ENCODE measurements at regions not wholly inside any gene's neighbourhood (a gene's known extent, or its start where the extent isn't known, plus 50 kb on each side); places are given as distances from the start of the nearest gene placed in this dataset.
"Not testable (repeated sequence)": the region's sequence is repeated elsewhere in the genome, so short reads cannot be mapped to it uniquely, and the experiment has no call there.

DNA sequence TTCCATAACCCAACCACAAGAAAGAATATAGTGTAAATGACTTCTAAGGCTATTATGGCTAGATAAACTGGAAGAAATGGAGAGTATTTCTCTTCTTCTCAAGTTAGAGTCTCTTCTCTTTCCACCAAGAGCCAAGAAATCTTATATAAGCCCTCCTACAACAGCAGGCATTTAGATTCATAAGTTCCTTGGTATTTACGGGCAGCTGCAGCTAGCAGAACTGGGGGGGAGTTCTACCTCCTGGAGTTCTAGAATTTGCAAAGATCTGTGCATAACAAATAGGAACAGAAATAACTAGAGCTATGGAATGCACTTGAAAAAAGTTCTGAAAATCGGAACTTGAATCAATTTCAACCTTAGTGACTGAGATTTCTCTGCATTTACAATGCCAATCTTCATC, 715.2 kb upstream of the GRM3 start:
- intact Hi-C loops (cut with DNase I): no loop called here
- DNase-seq (ENCODE audit: low spot score): no peak

DNA sequence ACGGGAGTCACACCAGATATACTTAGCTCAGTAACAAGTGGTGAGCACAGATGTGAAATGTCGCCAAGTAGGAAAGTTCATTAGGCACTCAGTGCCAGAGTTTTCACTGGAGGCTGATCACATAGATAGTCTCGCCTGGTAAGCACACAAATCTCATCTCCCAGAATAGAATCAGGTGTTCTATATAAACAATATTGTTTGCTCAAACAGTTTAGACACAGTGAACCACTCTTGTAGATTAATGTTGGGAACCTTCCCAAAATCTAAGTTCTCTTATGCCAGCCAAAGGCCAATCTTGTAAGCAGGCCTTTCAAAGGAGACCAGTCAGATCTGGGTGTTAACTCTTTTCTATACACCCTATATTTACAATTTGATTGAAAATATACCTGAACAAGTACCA, 716.5 kb upstream of the GRM3 start:
- no peak for DNase-seq (ENCODE audit: low spot score)
- intact Hi-C loops (cut with DNase I): no loop called here

DNA sequence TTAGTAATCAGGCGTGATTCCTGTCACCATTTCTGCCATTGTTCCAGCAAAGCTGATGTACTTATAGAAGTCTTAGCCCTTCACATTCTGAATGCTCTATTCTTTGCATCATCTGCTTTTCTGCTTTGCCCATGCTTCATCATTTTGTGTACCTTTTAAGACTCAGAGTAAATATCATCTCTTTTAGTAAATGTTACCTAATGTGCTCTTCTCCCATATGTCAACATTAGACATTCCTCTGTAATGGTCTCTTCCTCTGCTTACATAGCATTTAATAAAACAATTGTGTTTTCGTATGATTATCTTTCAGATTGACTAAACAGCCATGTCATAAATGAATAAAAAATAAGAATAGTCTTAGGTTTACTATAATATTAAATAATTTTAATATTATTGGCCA, 719.6 kb upstream of the GRM3 start:
- no peak for DNase-seq (ENCODE audit: low spot score)
- intact Hi-C loops (cut with DNase I): no loop called here

DNA sequence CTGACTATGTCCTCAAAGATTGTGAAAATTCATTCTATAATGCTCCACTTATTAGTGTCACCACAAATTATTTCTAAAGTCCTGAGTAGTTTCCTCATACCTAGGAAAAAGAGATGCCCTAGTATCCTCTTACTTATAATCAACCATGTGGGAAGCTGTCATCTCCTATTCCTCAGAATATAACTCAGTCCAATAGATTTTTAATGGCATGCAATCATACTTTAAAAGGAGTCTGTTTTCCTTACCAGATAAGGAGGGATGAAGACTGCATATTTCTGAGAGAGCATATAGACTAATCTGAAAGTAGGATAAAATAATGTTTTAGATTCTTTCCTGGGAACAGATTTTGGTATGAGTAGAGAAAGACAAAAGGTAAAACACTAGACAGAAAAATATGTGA, 727.7 kb upstream of the GRM3 start:
- no peak for DNase-seq (ENCODE audit: low spot score)
- intact Hi-C loops (cut with DNase I): no loop called here

DNA sequence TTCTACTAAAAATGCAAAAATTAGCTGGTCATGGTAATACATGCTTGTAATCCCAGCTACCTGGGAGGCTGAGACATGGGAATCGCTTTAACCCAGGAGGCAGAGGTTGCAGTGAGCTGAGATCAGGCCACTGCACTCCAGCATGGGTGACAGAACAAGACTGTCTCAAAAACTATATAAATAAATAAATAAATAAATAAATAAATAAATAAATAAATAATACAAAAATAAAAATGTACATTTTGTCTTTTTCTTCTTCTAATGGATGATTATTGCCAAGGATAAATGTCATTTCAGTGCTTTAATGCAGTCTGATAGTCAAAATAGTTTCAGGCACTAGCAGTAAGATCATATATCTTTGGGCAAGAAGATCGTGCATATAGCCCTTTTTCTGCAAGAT, 727.6 kb upstream of the SEMA3D start:
- DNase-seq (ENCODE audit: low spot score): no peak
- intact Hi-C loops (cut with DNase I): no loop called here

DNA sequence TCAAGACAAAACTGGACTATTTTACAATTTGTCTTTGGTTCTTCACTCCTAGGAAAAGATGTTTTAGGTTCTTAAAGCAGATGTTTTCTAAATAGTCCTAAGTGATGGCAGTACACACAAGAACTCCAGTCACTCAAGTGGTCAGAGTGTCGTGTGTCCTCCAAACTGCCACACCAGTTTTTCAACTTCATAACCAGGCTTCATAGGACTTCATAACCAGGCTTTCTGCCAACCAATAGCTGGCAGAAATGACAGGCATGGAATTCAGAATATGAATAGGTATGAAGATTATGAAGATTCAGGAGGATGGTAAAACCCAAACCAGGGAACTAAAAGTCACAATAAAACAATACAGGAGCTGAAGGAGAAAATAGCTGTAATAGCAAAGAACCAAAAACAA, 721.2 kb upstream of the SEMA3D start:
- intact Hi-C loops (cut with DNase I): no loop called here
- DNase-seq (ENCODE audit: low spot score): no peak

DNA sequence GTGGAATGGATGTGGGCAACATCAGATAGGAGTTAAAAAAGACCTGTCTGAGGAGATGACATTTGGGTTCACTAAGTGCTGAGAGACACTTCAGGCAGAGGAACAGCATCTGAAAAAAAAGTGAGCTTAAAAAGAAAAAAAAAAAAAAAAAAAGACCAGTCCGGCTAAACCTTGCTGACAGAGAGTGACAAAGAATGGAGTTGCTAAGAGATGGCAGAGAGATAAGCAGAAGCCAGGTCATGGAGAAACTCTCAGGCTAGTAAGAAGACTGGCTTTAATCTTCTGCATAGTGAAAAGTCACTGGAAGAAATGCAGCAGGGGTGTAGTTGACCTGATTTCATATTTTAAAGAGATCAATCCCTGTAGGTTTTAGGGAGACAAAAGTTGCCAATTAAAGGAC, 711.1 kb upstream of the SEMA3D start:
- no peak for DNase-seq (ENCODE audit: low spot score)
- intact Hi-C loops (cut with DNase I): no loop called here

DNA sequence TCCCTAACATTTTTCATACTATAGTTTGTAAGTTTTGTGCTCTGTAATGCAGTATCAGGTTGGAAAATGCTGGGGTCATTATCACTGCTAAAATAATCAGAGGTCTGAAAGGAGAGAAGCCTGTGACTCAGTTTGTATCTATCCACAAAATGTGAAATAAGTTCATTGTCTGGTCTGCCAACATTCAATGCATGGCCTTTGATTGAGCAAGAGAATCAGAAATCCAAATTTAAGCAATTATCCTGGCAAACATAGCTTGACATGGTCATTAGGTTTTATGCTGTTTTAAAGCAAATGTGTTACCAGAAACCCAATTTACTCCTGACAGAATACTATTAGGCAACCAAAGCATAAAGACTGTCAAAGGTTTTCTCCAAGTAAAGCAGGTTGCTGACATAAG, 709.7 kb upstream of the SEMA3D start:
- intact Hi-C loops (cut with DNase I): no loop called here
- no peak for DNase-seq (ENCODE audit: low spot score)

DNA sequence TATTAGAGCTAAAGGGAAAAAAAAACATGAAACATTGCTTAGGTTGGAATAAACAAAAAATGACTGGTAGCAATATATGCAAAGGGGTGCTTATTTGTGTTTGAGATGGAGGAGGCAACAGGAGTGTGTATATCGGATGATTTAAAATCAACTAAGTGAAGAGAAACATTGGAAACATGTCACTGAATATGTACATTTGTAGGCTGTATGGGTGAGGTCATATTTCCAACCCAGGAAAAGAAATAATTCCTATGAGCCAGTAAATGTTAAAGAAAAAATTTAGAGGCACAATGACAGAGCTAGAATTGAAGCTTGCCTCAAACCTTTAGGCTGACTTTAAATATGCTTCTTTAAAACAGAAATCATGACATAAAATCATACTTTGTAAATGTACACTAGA, 709.0 kb upstream of the SEMA3D start:
- no peak for DNase-seq (ENCODE audit: low spot score)
- intact Hi-C loops (cut with DNase I): no loop called here

DNA sequence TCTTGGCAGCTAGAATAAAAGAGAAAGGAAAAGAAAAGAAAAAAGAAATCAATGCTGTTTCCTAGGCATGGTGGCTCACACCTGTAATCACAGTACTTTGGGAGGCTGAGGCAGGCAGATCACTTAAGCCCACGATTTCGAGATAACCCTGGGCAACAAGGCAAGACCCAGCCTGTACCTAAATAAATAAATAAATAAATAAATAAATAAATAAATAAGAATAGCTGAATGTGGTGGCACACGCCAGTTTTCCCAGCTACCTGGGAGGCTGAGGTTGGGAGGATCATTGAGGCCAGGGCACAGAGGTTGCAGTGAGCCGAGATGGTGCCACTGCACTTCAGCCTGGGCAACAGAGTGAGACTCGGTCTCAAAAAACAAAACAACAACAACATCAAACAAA, 705.0 kb upstream of the SEMA3D start:
- DNase-seq (ENCODE audit: low spot score); intact Hi-C loops (cut with DNase I): not testable (repeated sequence)

DNA sequence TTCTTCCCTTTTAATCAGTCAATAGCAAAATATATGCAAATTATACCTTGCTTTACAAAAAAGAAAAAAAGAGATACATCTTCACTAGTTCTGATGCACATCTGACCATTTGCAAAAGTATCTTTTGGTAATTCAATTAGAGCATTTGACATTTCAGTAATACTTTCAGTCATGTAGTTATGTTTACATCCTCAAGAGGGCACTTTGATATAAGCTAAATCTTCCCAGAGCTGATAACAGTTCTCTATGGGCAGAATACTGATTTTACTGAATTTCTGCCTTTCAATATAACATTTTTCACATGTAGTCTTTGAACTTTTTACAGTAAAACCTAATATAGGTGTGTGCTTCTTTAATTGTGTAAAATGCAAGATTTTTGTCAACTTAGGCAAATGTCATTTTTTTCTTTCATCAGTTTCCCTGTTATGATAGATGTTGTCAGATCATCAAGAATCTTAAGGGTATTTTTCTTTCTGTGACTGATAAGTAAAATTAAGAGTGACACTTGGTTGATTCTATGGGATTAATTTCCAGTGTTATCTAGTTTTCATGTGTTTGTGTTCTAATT, 703.5 kb upstream of the SEMA3D start:
- intact Hi-C loops (cut with DNase I): no loop called here
- no peak for DNase-seq (ENCODE audit: low spot score)

DNA sequence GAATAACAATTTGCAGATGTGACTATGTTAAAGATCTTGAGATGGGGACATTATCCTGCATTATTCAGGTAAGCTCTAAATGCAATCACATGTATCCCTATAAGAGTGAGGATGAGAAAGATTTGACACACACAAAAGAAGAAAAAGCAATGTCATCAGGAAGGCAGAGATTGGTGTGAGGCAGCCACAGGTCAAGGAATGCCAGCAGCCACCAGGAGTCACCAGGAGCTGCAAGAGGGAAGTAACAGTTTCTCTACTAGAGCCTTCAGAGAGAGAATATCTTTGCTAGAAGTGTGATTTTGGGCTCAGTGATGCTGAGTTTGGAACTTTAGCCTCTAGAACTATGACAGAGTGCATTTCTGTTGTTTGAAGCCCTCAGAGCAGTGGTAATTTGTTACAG, 700.3 kb upstream of the SEMA3D start:
- intact Hi-C loops (cut with DNase I): no loop called here
- no peak for DNase-seq (ENCODE audit: low spot score)

DNA sequence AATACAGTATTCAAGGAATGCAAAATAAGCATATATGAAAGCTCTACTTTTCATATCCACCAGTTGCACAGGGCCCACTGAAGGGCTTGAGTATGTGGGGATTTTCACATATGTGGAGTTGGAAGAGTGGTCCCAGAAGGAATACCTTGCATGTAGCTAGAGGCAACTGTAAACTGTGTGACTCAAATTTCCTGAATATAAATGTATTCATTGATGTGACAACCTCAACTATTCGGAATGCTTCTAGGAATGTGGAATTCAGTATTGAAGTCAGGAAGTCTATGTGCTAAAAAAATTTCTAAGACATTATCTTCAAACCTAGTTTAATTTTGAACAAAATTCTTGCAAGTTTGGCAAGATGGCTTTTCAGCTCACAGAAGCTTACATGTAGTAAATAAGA, 695.5 kb upstream of the SEMA3D start:
- intact Hi-C loops (cut with DNase I): no loop called here
- no peak for DNase-seq (ENCODE audit: low spot score)

DNA sequence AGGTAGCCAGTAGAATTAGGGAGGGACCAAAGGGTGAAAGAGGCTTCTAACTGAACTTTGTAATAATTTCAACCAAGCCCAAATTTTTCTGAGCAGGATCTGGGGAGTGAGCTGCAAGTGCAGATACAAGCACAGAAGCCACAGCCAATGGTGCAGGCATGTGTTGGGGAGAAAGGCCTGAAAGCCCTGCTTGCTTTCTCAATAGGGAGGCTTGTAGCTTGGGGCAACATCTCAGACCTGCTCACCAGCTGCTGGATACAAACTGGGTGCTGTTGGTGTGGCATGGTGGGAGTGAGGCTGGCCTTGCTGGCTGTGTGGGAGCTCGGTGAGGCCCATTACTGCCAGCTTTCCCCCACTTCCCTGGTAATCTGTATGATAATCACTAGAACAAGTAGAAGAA, 688.5 kb upstream of the SEMA3D start:
- no peak for DNase-seq (ENCODE audit: low spot score)
- intact Hi-C loops (cut with DNase I): no loop called here

DNA sequence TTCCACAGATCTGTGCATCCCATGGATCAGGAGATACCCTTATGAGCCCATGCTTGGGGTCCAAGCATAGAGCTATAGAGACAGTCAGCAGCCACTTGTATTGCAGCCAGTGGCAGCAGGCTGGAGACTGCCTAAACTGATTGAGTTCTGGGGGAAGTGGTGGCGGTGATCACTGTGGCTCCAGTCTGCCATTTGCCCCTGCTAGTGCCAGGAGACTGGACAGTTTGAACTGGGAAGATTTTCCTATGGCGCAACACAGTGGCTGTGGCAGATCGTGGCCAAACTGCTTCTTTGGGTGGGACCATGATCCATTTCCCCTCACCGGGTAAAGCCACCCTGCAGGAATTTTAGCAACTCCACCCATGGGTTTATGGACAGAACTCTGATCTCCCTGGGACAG, 679.7 kb upstream of the SEMA3D start:
- DNase-seq (ENCODE audit: low spot score): peak; percentile 68
- intact Hi-C loops (cut with DNase I): no loop called here

DNA sequence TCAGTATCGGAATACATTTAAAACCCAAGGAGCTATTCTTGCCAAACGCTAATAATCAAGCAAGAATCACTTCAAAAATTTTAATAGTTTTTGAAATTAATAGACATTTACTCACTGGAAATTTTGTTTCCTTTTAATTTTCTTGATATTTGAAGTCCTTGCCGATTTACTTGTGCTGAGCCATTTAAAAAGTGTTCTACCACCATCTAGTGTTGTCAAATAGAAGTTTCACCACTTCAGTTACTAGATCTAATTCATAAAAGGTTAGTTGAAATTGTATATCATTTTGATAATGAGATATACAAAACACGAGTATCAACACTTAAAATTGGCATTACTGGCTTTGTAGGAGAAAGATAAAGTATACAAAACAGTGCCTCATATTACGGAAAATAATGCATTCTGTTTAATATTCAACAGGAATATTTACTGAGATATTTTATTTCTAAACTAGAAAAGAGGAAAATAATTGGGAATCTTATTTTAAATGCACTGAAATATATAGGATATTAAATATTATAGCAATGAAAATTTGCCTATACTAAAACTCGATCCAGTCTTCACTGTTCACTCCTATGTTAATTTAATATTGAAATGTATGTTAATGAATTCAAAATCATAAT, 664.8 kb upstream of the SEMA3D start:
- intact Hi-C loops (cut with DNase I): no loop called here
- no peak for DNase-seq (ENCODE audit: low spot score)

DNA sequence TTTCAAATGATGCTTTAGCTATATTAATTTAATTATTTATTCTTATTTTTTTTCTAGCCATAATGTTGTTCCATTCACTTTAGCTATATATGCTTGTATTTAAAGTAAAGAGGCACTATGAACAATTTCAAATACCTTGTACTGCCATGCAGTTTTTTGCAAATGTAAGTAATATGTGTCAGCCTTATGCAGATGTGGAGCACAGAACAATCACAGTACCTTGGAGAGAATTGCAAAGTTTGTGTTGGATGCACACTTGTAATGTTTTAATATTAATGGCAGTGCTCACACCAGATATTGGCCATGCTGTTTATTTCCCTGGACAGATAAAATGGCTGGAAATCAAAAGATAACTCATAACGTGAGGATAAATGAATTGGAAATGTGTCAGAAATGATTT, 663.5 kb upstream of the SEMA3D start:
- intact Hi-C loops (cut with DNase I): no loop called here
- DNase-seq (ENCODE audit: low spot score): no peak

DNA sequence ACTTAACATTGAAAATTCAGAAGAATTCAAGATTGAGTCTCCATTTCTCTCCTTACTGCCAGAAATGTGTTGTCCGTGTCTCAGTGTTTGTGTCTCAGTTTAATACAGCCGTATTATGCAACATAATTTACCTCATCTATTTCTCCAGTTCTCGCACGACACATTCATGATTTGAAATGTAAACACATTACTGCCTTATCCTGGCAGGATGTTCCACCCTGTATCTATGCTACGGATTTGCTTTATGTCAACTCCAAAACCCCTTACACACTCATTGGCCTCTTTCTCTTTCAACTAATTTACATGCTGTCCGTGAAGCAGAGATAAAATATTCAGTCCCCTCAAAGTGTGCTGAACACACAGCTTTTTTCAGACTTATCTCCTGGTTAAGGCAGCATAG, 653.7 kb upstream of the SEMA3D start:
- DNase-seq (ENCODE audit: low spot score): no peak
- intact Hi-C loops (cut with DNase I): no loop called here

DNA sequence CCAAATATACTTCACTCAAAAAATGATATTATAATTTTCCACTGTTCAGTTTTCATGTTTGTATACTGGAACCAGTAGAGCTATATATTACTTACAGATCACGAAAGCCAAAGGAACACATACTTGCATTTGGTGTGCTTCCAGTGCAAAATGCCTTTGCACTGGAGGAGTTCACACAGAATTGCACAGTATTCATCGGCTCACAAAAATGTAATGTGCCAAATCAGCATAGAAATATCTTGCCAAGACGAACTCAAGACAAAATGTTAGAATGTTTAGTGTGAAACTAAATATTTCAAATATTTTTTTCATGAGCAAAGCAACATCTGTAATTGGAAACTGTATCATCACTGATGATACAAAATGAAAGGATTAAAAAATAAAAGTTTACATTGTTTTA, 646.2 kb upstream of the SEMA3D start:
- no peak for DNase-seq (ENCODE audit: low spot score)
- intact Hi-C loops (cut with DNase I): loop anchor here in 1 of 2 donors (5.0 kb wide), 1 partner anchor 356 kb away; no protein-coding TSS in a partner anchor

DNA sequence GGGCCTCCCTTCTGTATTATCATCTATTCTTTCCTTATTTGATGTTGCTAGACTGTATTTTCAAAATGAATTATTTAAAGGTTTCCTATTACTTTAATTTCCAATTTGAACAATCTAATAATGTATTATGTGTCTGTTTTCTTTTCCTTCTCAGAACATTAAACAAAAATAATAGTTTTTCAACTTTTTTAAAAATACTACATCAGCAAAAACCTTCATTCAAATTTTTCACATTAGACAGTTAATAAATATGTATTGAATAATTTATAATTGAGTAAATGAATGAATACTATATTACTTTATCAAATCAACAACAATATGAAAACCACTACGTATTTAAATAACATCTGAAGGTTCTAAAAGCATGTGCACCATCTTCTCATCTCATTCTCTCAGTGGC, 644.1 kb upstream of the SEMA3D start:
- intact Hi-C loops (cut with DNase I): loop anchor here in 1 of 2 donors (5.0 kb wide), 1 partner anchor 354 kb away; no protein-coding TSS in a partner anchor
- no peak for DNase-seq (ENCODE audit: low spot score)

DNA sequence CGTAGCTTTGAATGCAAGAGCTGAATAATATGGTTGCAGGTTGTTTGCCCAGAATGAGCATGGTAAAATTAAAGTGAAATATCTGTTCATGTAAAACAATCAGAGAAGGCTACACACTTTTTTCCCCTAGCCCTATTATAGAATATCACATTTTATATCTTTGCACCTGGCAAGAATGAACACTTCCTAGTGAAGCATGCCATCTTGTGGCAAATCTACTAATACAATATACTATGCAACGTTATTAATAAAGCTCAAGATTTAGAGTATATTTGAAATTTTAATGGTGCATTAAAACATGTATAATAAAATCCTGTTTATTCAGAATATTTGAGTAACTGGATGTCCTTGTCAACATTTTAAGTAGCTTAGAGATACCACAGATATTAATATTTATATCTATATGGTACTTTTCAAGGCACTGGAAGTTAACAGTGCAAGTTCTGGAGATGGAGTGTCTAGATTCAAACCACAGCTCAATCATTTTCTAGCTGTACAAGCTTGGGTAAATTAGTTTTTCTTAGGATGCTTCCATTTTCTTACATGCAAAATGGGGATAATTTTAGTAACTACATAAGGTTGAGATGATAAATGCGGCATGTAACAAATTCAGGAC, 643.1 kb upstream of the SEMA3D start:
- intact Hi-C loops (cut with DNase I): loop anchor here in 1 of 2 donors (5.0 kb wide), 1 partner anchor 353 kb away; no protein-coding TSS in a partner anchor
- DNase-seq (ENCODE audit: low spot score): no peak
